HCT116 (cell line): ENCODE measurements at regions not wholly inside any gene's neighbourhood (a gene's known extent, or its start where the extent isn't known, plus 50 kb on each side); places are given as distances from the start of the nearest gene placed in this dataset.

Source experiments
- ATAC-seq: fragments of 200-7000 bp; cut with Tn5 transposase; 2 replicates; pipeline ENCODE4 v1.9.1; 2020; ENCODE audit warnings: mild to moderate bottlenecking, moderate library complexity
- BruUV-seq: library from RNA; stranded (reverse); fragments of 400-500 nt; replicated peaks from 2 replicates; lab custom pipeline; 2021; lab: Mats Ljungman, UMichigan
- CTCF ChIA-PET: fragments of 300-600 bp; sonication (Branson Sonifier 250); formaldehyde crosslinking; loops from one replicate; lab custom pipeline; 2021; ENCODE audit warnings: antibody characterized with exemption; lab: Charles Lee
- POLR2A ChIA-PET: fragments of 300-600, 350-600 bp; sonication (Branson Sonifier 250); formaldehyde crosslinking; loops from one replicate; lab custom pipeline; 2021; ENCODE audit warnings: antibody characterized with exemption; lab: Charles Lee
- RAD21 ChIA-PET, 2 experiments: fragments of 300-600 bp; sonication (Branson Sonifier 250); formaldehyde crosslinking; loops; one replicate each; lab custom pipeline; 2023; ENCODE audit warnings: low total read pairs in 2 of 2; ENCODE audit not compliant: uncharacterized antibody in 2 of 2, unreplicated experiment in 2 of 2, low non-redundant PET in 1 of 2; lab: Charles Lee
- DNase-seq: peaks from one replicate; pipeline ENCODE4 v3.0.0-alpha.2; 2010; ENCODE audit warnings: low read depth, low spot score
- H2AFZ ChIP-seq: fragments of 200-600 bp; shearing (Covaris generic), sonication (generic); 2 replicates; pipeline ENCODE4 v1.6.1; 2017; ENCODE audit warnings: low read depth, mixed run types, mixed read lengths, antibody characterized with exemption, low read length; ENCODE audit not compliant: poor library complexity, severe bottlenecking
- H3K27ac ChIP-seq: 2 replicates; pipeline ENCODE4 v1.5.1; 2012; ENCODE audit warnings: low read depth, low read length
- H3K27me3 ChIP-seq: fragments of 200-600 bp; sonication (generic); 2 replicates; pipeline ENCODE4 v1.6.1; 2016; ENCODE audit warnings: mixed run types, low read length, mixed read lengths; ENCODE audit not compliant: insufficient read depth
- H3K36me3 ChIP-seq, 2 experiments: fragments of 200-500 bp in 1 of 2; fragments of 200-600 bp in 1 of 2; sonication (Bioruptor generic) in 1 of 2; sonication (generic) in 1 of 2; 2 replicates each; pipeline versions ENCODE4 v1.5.1 to v1.6.1; 2014 to 2016; ENCODE audit warnings: low read length in 2 of 2, inconsistent platforms in 1 of 2, mixed read lengths in 1 of 2, mixed run types in 1 of 2; ENCODE audit not compliant: insufficient read depth in 2 of 2, control insufficient read depth in 1 of 2
- H3K4me1 ChIP-seq, 2 experiments: fragments of 200-600 bp in 1 of 2; sonication (generic) in 1 of 2; 2 replicates each; pipeline versions ENCODE4 v1.5.1 to v1.6.1; 2012 to 2017; ENCODE audit warnings: low read length in 2 of 2, inconsistent platforms in 1 of 2, mild to moderate bottlenecking in 1 of 2, mixed read lengths in 1 of 2, mixed run types in 1 of 2, moderate library complexity in 1 of 2; ENCODE audit not compliant: insufficient read depth in 2 of 2, control insufficient read depth in 1 of 2
- H3K4me2 ChIP-seq: fragments of 200-600 bp; sonication (generic); 2 replicates; pipeline ENCODE4 v1.6.1; 2017; ENCODE audit warnings: mixed run types, low read length, mixed read lengths
- H3K4me3 ChIP-seq, 2 experiments: fragments of 200-600 bp in 1 of 2; sonication (generic) in 1 of 2; replicated peaks in 1 of 2; 2 replicates each; pipeline ENCODE4 v1.5.1; 2011 to 2016; ENCODE audit warnings: low read length in 2 of 2, control low read depth in 1 of 2, low read depth in 1 of 2, mild to moderate bottlenecking in 1 of 2, mixed read lengths in 1 of 2, mixed run types in 1 of 2
- H3K79me2 ChIP-seq: fragments of 200-600 bp; sonication (generic); 2 replicates; pipeline ENCODE4 v1.6.1; 2017; ENCODE audit warnings: mild to moderate bottlenecking, mixed run types, low read length, moderate library complexity, mixed read lengths; ENCODE audit not compliant: insufficient read depth
- H3K9ac ChIP-seq: fragments of 200-600 bp; sonication (generic); 2 replicates; pipeline ENCODE4 v1.6.1; 2016; ENCODE audit warnings: low read length, mixed read lengths
- H3K9me2 ChIP-seq: fragments of 200-600 bp; sonication (generic), shearing (Covaris generic); 2 replicates; pipeline ENCODE4 v1.6.1; 2017; ENCODE audit warnings: mixed run types, mild to moderate bottlenecking, moderate library complexity; ENCODE audit not compliant: insufficient read depth
- H3K9me3 ChIP-seq, 2 experiments: fragments of 200-500 bp in 1 of 2; fragments of 200-600 bp in 1 of 2; sonication (Bioruptor generic) in 1 of 2; sonication (generic) in 1 of 2; 2 replicates each; pipeline ENCODE4 v1.6.1; 2014 to 2017; ENCODE audit warnings: low read length in 2 of 2, mixed read lengths in 2 of 2, inconsistent platforms in 1 of 2, low read depth in 1 of 2, mild to moderate bottlenecking in 1 of 2, mixed run types in 1 of 2, moderate library complexity in 1 of 2; ENCODE audit not compliant: control insufficient read depth in 1 of 2, insufficient read depth in 1 of 2
- H4K20me1 ChIP-seq: fragments of 200-600 bp; sonication (generic), shearing (Covaris generic); 2 replicates; pipeline ENCODE4 v1.6.1; 2017; ENCODE audit warnings: mixed run types, mild to moderate bottlenecking, moderate library complexity; ENCODE audit not compliant: insufficient read depth
- ATF3 ChIP-seq: IDR thresholded peaks from 2 replicates; pipeline ENCODE4 v1.6.1; 2012
- CEBPB ChIP-seq: IDR thresholded peaks from 2 replicates; pipeline ENCODE4 v1.6.1; 2012; ENCODE audit warnings: low read depth
- MAX ChIP-seq: IDR thresholded peaks from 2 replicates; pipeline ENCODE4 v1.6.1; 2012
- POLR2AphosphoS5 ChIP-seq: IDR thresholded peaks from 2 replicates; pipeline ENCODE4 v1.6.1; 2011; ENCODE audit warnings: mild to moderate bottlenecking, low read depth, low read length, moderate library complexity
- REST ChIP-seq: IDR thresholded peaks from 2 replicates; pipeline ENCODE4 v1.6.1; 2012; ENCODE audit warnings: low read depth
- SIN3A ChIP-seq: IDR thresholded peaks from 2 replicates; pipeline ENCODE4 v1.6.1; 2012; ENCODE audit warnings: low read depth
- SRF ChIP-seq: IDR thresholded peaks from 2 replicates; pipeline ENCODE4 v1.6.1; 2012; ENCODE audit warnings: low read depth
- TCF7L2 ChIP-seq: IDR thresholded peaks from 2 replicates; pipeline ENCODE4 v1.7.0; 2011; ENCODE audit warnings: borderline replicate concordance, inconsistent platforms; ENCODE audit not compliant: insufficient read depth, insufficient read length; ENCODE audit errors: extremely low read depth
- YY1 ChIP-seq: IDR thresholded peaks from 2 replicates; pipeline ENCODE4 v1.6.1; 2011; ENCODE audit warnings: low read length, low read depth, moderate library complexity, mild to moderate bottlenecking; ENCODE audit not compliant: insufficient replicate concordance; ENCODE audit errors: extremely low read depth
- ZBTB33 ChIP-seq: IDR thresholded peaks from 2 replicates; pipeline ENCODE4 v1.6.1; 2011; ENCODE audit warnings: mild to moderate bottlenecking, low read length, moderate library complexity; ENCODE audit not compliant: insufficient replicate concordance; ENCODE audit errors: extremely low read depth
- ZNF274 ChIP-seq: fragments of 200-500 bp; sonication (Bioruptor generic); IDR thresholded peaks from 2 replicates; pipeline ENCODE4 v1.6.1; 2014; ENCODE audit warnings: mild to moderate bottlenecking, low read depth, low read length, inconsistent platforms
- intact Hi-C: fragments of 100-400 bp; cut with micrococcal nuclease; formaldehyde crosslinking; loops from 2 replicates; pipeline ENCODE4 v1.10.0; 2022

- intact Hi-C loops: no loop called here
- CTCF ChIA-PET: interaction anchor here (1.5 kb wide), 1 partner anchor 1266 kb away, joined by 3 read pairs; no protein-coding TSS in a partner anchor
- no TSS peak for BruUV-seq
Observed at GRCh38 chr16:54815177-54815576, 115.5 kb upstream of the IRX5 start.

More at GRCh38 chr16:54815177-54815576, 115.5 kb upstream of the IRX5 start:
- H3K36me3 ChIP-seq: no peaks in the 10 kb centered on the region
- H3K9me3 ChIP-seq: no peaks in the 10 kb centered on the region
- no peak overlapping the region for H3K9ac ChIP-seq
- no peak overlapping the region for H2AFZ ChIP-seq
- ChIA-PET POLR2A (no interaction called here), RAD21 (no interaction called here)
- TF ChIP-seq ATF3: no peak
- no peak for TF ChIP-seq SRF
- TF ChIP-seq MAX: no peak
- TF ChIP-seq REST: no peak
- no peak for TF ChIP-seq TCF7L2
- no peak for TF ChIP-seq CEBPB
- no peak for TF ChIP-seq ZNF274
- TF ChIP-seq ZBTB33: no peak
- TF ChIP-seq YY1: no peak
- TF ChIP-seq SIN3A: no peak
- TF ChIP-seq POLR2AphosphoS5: no peak
- DNase-seq (no peak), ATAC-seq (no peak)
- H3K9me2 ChIP-seq: no peaks in the 10 kb centered on the region
- H3K27ac ChIP-seq: no peak overlapping the region
- no peaks in the 10 kb centered on the region for H4K20me1 ChIP-seq
- H3K4me1 ChIP-seq: no peaks in the 10 kb centered on the region
- H3K4me2 ChIP-seq: no peak overlapping the region
- no peak overlapping the region for H3K4me3 ChIP-seq
- H3K79me2 ChIP-seq: no peaks in the 10 kb centered on the region
- peaks cover 27% of the 10 kb centered on the region for H3K27me3 ChIP-seq
